LNCAP (cell line): ENCODE measurements at regions not wholly inside any gene's neighbourhood (a gene's known extent, or its start where the extent isn't known, plus 50 kb on each side); places are given as distances from the start of the nearest gene placed in this dataset.

ENCODE experiments used
- CTCF ChIP-seq: fragments of 450-650 bp; IDR thresholded peaks from 2 replicates; pipeline ENCODE4 v1.5.1; 2017; ENCODE audit warnings: mild to moderate bottlenecking

DNA sequence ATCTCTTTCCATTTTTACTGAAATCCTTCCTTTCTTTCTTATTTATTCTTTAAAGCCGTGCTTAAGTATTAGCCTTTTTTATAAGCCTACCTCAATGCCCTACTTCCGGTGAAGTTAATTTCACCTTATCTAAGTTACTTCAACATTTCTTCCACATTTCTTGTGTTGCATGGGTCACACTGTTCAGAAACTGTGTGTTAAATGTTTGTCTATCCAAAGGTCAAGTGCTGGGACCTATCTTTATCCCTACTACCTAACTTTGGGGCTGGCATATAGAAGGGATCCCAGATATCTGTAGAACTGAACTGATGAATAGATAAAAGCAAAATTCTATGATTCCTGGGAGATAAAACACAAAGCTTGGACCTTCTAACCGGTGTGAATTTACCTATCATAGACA lies 332.3 kb upstream of the SATB1 start:
- TF ChIP-seq CTCF, result no peak

GRCh38 chr3:18752273-18752934 lies 327.3 kb upstream of the SATB1 start:
- TF ChIP-seq CTCF, result no peak

DNA sequence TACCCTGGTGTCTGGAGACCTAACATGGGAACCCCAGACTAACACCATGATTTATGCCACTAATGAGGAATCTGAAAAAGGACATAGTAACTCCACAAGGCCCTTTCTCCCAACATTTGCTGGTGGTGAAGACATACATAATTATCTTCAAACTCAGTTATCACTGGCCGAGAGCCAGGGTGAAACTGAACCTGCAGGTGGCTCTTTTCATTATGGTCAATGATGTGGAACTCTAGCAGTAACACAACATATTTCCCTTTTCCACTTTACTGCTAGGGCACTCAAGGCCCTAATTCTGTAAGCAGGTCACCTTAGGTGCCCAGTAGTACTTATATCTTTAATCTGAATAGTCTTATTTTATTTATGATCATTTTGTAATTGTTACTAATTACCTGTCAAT lies 326.4 kb upstream of the SATB1 start:
- TF ChIP-seq CTCF, result no peak

- TF ChIP-seq CTCF, result no peak
These were observed 322.2 kb upstream of the SATB1 start for GRCh38 chr3:18747383-18747782.

GRCh38 chr3:18745472-18745871 lies 320.3 kb upstream of the SATB1 start:
- TF ChIP-seq CTCF, result no peak

DNA sequence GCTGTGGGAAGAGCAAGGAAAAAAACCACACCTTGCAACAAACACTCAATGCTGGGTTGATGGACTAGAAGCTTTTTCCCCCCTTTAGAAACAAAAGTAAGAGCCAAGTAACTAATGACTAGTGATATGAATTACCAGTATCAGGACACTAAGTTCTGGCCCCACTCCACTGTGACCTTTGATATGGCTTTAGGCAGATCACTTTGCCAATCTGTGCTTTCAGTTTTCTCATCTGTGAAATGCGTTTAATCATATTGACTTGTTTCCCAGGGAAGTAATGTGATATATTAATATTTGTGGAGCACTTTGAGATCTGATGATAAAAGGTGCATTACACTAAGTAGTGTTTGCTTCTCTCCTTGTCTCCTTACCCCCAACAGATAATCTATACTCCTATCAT lies 319.3 kb upstream of the SATB1 start:
- TF ChIP-seq CTCF, result no peak

- no peak for TF ChIP-seq CTCF
These were observed 318.6 kb upstream of the SATB1 start for GRCh38 chr3:18743761-18744160.
